SU-DHL-6 (cell line): ENCODE measurements at regions not wholly inside any gene's neighbourhood (a gene's known extent, or its start where the extent isn't known, plus 50 kb on each side); places are given as distances from the start of the nearest gene placed in this dataset.

Experiments used
- EZH2phosphoT487 ChIP-seq: fragments of 200-600 bp; sonication (generic), shearing (Covaris generic); conservative IDR thresholded peaks from 2 replicates; pipeline ENCODE4 v1.6.1; 2018; ENCODE audit warnings: mild to moderate bottlenecking, antibody characterized with exemption, low read length, moderate library complexity, mixed read lengths
- TF ChIP-seq, protein P1 (sequence below): fragments of 200-600 bp; sonication (generic); IDR thresholded peaks from one replicate; pipeline ENCODE4 v1.5.1; 2017; ENCODE audit warnings: antibody characterized with exemption, mild to moderate bottlenecking, low read length, moderate library complexity; ENCODE audit not compliant: insufficient read depth, poor library complexity, severe bottlenecking

DNA sequence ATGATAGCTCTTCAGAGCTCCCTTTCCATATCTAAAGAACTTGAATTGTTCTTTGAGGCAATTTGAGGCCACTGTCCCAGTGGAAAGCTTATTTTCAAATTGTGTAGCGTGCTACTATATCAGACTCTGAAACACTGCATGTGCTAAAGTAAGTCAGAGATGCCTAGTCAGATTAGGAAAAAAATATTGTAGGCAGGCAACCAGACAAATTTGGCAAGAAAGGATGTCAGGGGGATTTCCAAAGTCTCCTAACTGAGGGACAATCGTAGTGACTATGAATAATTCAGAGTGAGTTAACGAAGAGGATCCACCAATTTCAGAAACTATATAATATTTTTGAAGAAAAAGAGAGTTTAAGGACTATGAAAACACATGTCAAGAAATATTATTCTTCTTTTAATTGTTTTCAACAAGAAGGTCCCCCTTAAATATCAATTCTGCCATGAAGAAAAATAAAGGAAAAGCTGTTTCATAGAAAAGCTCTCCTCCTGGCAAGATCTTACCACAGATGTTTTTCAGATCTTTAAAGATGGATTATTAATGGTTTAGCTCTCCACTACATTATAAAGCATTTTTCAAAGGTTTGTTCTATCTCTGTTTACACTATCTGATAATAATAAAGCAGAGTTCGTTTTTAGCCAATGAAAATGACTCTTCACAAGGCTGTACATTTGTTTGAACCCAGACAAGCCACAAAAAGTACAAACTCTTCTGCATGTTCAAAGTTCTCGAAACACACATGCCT, 273.5 kb upstream of the PTGER4 start:
- TF ChIP-seq, protein P1, sequence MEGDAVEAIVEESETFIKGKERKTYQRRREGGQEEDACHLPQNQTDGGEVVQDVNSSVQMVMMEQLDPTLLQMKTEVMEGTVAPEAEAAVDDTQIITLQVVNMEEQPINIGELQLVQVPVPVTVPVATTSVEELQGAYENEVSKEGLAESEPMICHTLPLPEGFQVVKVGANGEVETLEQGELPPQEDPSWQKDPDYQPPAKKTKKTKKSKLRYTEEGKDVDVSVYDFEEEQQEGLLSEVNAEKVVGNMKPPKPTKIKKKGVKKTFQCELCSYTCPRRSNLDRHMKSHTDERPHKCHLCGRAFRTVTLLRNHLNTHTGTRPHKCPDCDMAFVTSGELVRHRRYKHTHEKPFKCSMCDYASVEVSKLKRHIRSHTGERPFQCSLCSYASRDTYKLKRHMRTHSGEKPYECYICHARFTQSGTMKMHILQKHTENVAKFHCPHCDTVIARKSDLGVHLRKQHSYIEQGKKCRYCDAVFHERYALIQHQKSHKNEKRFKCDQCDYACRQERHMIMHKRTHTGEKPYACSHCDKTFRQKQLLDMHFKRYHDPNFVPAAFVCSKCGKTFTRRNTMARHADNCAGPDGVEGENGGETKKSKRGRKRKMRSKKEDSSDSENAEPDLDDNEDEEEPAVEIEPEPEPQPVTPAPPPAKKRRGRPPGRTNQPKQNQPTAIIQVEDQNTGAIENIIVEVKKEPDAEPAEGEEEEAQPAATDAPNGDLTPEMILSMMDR, result no peak
- no peak for TF ChIP-seq EZH2phosphoT487
